NCI-H2227 (cell line): ENCODE measurements at regions not wholly inside any gene's neighbourhood (a gene's known extent, or its start where the extent isn't known, plus 50 kb on each side); places are given as distances from the start of the nearest gene placed in this dataset.

Experiments
- DNase-seq: peaks from one replicate; lab custom pipeline; 2025; ENCODE audit not compliant: unreplicated experiment; lab: John Stamatoyannopoulos, UW

DNA sequence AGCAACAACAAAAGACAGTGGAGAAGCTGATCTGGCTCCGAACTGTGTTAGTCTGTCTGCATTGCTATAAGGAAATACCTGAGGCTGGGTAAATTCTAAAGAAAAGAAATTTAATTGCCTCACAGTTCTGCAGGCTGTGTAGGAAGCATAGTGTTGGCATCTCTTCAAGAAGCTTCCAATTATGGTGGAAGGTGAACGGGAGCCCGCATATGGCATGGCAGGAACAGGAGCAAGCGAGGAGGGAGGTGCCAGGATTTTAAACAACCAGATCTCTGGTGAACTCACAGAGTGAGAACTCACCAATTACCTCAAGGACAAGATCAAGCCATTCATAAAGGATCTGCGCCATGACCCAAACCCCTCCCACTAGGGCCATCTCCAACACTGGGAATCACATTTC is 293.5 kb downstream of the SMOC2 start:
- DNase-seq: no peak

GRCh38 chr6:168732676-168733075 is 291.7 kb downstream of the SMOC2 start:
- DNase-seq: no peak

DNA sequence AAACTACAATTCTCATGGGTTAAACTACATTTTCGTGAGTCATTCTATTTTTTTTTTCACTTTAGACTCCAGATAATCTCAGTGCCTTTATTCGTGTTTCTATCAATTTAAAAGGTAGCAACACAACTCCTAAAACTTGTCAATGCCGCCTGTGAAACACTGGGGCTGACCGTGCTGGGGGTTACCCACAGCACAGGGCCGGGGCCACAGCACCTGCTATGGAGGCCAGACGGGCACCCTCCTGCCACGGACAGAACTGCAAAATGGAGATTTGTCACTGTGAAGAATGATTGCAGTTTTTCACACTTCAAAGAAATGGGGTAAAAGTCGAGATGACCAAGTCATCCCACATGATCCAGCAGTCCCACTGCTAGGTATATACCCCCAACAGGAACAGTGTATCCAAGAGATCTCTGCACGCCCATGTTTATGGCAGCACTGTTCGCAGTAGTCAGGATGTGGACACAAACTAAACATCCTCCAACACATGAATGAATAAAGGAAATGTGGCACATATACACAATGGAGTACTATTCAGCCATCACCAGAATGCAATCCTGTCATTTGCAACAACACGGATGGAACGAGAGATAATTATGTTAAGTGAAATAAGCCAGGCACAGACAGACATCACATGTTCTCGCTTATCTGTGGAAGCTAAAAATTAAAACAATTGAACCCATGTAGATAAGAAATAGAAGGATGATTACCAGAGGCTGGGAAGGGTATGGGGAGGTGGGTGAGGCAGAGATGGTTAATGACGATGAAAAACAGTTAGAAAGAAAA is 290.1 kb downstream of the SMOC2 start:
- no peak for DNase-seq

DNA sequence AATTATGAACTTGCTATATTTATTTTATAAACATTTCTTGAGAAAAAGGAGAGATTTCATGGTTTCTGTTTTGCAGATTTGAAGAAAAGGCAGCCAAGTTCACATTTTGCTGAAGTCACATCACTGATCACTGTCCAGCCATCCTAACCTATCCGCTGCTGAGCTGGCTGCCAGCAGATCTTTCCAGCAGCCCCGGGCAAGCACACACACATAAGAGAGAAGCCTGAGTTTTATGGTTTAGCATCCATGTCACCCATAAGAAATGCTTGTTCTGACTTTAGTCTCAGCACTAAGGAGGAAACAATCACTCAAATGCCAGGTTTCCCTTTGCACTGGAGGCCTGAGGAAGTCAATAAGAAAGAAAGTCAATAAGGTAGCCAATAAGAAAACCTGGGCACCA is 287.1 kb downstream of the SMOC2 start:
- DNase-seq: no peak

- DNase-seq: no peak
Observed at GRCh38 chr6:168726312-168726856, 285.4 kb downstream of the SMOC2 start.

GRCh38 chr6:168725802-168726201 is 284.8 kb downstream of the SMOC2 start:
- DNase-seq: no peak

GRCh38 chr6:168724669-168725570 is 283.9 kb downstream of the SMOC2 start:
- DNase-seq: no peak

GRCh38 chr6:168724033-168724432 is 283.0 kb downstream of the SMOC2 start:
- DNase-seq: no peak

- DNase-seq: no peak
Observed at GRCh38 chr6:168722397-168722796, 281.4 kb downstream of the SMOC2 start.

- no peak for DNase-seq
Observed at GRCh38 chr6:168721571-168721970, 280.6 kb downstream of the SMOC2 start.

DNA sequence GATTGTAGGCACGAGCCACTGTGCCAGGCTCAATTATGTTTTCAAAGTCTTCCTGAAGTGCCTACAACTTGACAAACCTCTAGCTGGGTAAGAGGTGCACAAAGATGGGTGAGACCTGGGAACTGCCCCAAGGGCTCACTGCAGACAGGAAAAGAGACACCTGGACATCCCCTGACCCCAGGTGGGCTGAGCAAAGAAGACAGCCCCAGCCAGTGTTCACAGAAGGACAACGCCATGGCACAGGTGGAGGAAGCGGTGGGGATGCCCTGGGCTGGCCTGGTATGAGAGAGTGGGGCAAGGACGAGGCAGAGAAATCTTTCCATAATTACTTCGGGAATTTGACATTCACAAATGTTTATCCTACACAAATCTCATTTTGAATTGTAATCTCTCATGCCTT is 278.9 kb downstream of the SMOC2 start:
- DNase-seq: no peak

DNA sequence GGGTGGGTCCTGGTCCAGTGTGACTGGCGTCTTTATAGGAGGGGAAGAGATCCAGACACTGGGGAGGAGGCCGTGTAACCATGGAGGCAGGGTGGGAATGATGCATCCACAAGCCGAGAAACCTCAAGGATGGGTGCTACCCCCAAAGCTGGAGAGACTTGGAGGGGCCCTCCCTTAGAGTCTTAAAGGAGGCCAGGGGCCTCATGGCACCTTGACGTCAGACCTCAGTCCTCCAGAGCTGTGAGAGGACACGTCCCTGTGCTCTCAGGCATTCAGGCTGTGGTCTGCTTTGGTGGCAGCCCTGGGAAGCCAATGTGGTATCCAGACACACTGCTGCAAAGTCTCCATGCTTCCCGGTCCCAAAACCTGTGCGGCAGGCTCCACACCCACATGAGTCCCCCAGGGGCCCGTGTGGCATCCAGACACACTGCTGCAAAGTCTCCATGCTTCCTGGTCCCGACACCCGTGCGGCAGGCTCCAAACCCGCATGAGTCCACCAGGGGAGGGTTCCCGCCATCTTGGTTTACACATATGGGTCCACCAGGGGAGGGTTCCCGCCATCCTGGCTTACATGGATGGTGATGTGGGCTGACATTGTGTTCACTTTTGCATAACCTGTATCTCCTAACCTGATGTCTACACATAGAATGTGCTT is 278.0 kb downstream of the SMOC2 start:
- no peak for DNase-seq
